ENCODE measurements at regions not wholly inside any gene's neighbourhood (a gene's known extent, or its start where the extent isn't known, plus 50 kb on each side); places are given as distances from the start of the nearest gene placed in this dataset.
"Not testable (repeated sequence)": the region's sequence is repeated elsewhere in the genome, so short reads cannot be mapped to it uniquely, and the experiment has no call there.

- not testable (repeated sequence) for DNase-seq (ENCODE audit: low spot score)
These were observed 270.0 kb upstream of the TCERG1L start for GRCh38 chr10:131581547-131581946.

GRCh38 chr10:131584287-131584686, 272.8 kb upstream of the TCERG1L start:
- no peak for DNase-seq (ENCODE audit: low spot score)

GRCh38 chr10:131585761-131586160, 274.2 kb upstream of the TCERG1L start:
- DNase-seq (ENCODE audit: low spot score) = no peak

- DNase-seq (ENCODE audit: low spot score) = no peak
These were observed 275.4 kb upstream of the TCERG1L start for GRCh38 chr10:131586958-131587357.

- no peak for DNase-seq (ENCODE audit: low spot score)
These were observed 276.6 kb upstream of the TCERG1L start for GRCh38 chr10:131587976-131588680.

- DNase-seq (ENCODE audit: low spot score) = no peak
These were observed 277.2 kb upstream of the TCERG1L start for GRCh38 chr10:131588704-131589220.

GRCh38 chr10:131590567-131590966, 279.0 kb upstream of the TCERG1L start:
- DNase-seq (ENCODE audit: low spot score) = no peak

GRCh38 chr10:131591936-131592335, 280.4 kb upstream of the TCERG1L start:
- no peak for DNase-seq (ENCODE audit: low spot score)

- DNase-seq (ENCODE audit: low spot score) = no peak
These were observed 291.6 kb upstream of the PPP2R2D start for GRCh38 chr10:131609176-131609575.

- DNase-seq (ENCODE audit: low spot score) = no peak
These were observed 285.7 kb upstream of the PPP2R2D start for GRCh38 chr10:131615150-131615549.

- DNase-seq (ENCODE audit: low spot score) = no peak
These were observed 284.8 kb upstream of the PPP2R2D start for GRCh38 chr10:131616040-131616439.

GRCh38 chr10:131617113-131617858, 283.5 kb upstream of the PPP2R2D start:
- DNase-seq (ENCODE audit: low spot score) = no peak

GRCh38 chr10:131618587-131619267, 282.1 kb upstream of the PPP2R2D start:
- DNase-seq (ENCODE audit: low spot score) = no peak

GRCh38 chr10:131620314-131620713, 280.5 kb upstream of the PPP2R2D start:
- no peak for DNase-seq (ENCODE audit: low spot score)

GRCh38 chr10:131620904-131621303, 279.9 kb upstream of the PPP2R2D start:
- no peak for DNase-seq (ENCODE audit: low spot score)

- no peak for DNase-seq (ENCODE audit: low spot score)
These were observed 278.8 kb upstream of the PPP2R2D start for GRCh38 chr10:131621784-131622624.

GRCh38 chr10:131625041-131625440, 275.8 kb upstream of the PPP2R2D start:
- no peak for DNase-seq (ENCODE audit: low spot score)

- no peak for DNase-seq (ENCODE audit: low spot score)
These were observed 274.5 kb upstream of the PPP2R2D start for GRCh38 chr10:131626274-131626673.

GRCh38 chr10:131629026-131629770, 271.6 kb upstream of the PPP2R2D start:
- DNase-seq (ENCODE audit: low spot score) = no peak

- DNase-seq (ENCODE audit: low spot score) = no peak
These were observed 270.0 kb upstream of the PPP2R2D start for GRCh38 chr10:131630772-131631258.

GRCh38 chr10:131631619-131632018, 269.2 kb upstream of the PPP2R2D start:
- no peak for DNase-seq (ENCODE audit: low spot score)
